GM10248 (cell line): ENCODE measurements at regions not wholly inside any gene's neighbourhood (a gene's known extent, or its start where the extent isn't known, plus 50 kb on each side); places are given as distances from the start of the nearest gene placed in this dataset.
"Not testable (repeated sequence)": the region's sequence is repeated elsewhere in the genome, so short reads cannot be mapped to it uniquely, and the experiment has no call there.

ENCODE experiments used
- CTCF ChIA-PET: fragments of 300-600 bp; sonication (Branson Sonifier 250); formaldehyde crosslinking; extraction: SDS; loops from one replicate; lab custom pipeline; 2021; ENCODE audit warnings: antibody characterized with exemption; lab: Yijun Ruan, JAX
- POLR2A ChIA-PET: fragments of 350-650 bp; sonication (Branson Sonifier 250); formaldehyde crosslinking; extraction: SDS; loops from one replicate; lab custom pipeline; 2020; ENCODE audit warnings: antibody characterized with exemption; lab: Yijun Ruan, JAX
- DNase-seq: peaks from one replicate; pipeline ENCODE4 v3.0.0; 2012; ENCODE audit errors: extremely low spot score
- CTCF ChIP-seq: IDR thresholded peaks from 2 replicates; pipeline ENCODE4 v1.5.1; 2012; ENCODE audit warnings: mild to moderate bottlenecking, low read depth; ENCODE audit errors: extremely low read depth, missing control alignments, control extremely low read depth

GRCh38 chr10:53209944-53210611, 437.5 kb upstream of the MBL2 start:
- CTCF ChIA-PET = interaction anchor here (0.8 to 2.4 kb wide), 4 partner anchors 9 to 26 kb away, joined by 3 to 6 read pairs (median 3); no protein-coding TSS in a partner anchor
- POLR2A ChIA-PET = no interaction called here
- TF ChIP-seq CTCF = no peak
- no peak for DNase-seq

GRCh38 chr10:53183733-53184132, 411.1 kb upstream of the MBL2 start:
- CTCF ChIA-PET = interaction anchor here (1.0 to 1.1 kb wide), 2 partner anchors 24 to 26 kb away, joined by 3 read pairs; no protein-coding TSS in a partner anchor
- no peak for TF ChIP-seq CTCF
- no peak for DNase-seq
- POLR2A ChIA-PET = no interaction called here

GRCh38 chr10:53177468-53177867, 404.9 kb upstream of the MBL2 start:
- ChIA-PET POLR2A (no interaction called here), CTCF (no interaction called here)
- no peak for DNase-seq
- no peak for TF ChIP-seq CTCF

DNA sequence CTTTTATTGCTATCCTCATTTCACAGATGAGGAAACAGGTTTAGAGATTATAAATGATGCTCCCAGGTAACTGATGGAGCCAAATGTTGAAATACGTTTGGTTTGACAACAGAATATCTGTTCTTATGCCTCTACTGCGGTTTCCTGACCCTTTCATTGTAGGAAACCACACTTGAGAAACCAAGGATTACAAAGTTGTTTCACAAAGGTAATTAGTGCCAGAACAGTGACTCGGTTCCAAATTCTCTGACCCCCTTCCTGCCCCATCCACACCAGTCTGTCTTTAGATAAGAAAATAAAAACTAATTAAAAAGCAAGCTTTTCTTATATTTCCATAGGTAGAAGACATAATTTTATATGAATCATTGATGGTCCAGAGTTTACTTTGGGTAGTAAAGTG, 393.7 kb upstream of the MBL2 start:
- no peak for TF ChIP-seq CTCF
- DNase-seq = no peak
- ChIA-PET POLR2A (no interaction called here), CTCF (interaction anchor here (1.0 to 1.5 kb wide), 2 partner anchors 14 to 35 kb away, joined by 3 read pairs; no protein-coding TSS in a partner anchor)

DNA sequence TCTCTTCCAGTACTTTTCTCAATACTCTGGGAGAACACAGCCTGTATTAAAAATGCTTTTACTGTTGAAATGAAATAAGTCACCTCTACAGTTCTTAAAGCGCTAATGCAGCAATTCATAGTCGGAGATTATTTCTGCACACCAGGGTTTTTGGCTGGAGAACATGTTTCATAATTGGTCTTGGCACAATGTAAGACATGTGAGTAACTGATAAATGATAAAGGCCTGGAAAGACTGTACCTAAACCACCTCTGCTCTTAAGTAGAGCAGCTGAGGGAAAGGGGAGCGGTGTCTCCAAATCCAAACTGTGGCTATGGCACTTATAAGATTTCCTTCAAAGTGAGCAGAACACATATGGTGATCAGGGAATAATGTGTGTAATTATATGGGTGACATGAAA, 390.3 kb upstream of the MBL2 start:
- DNase-seq = no peak
- ChIA-PET POLR2A (no interaction called here), CTCF (no interaction called here)
- TF ChIP-seq CTCF = no peak

- no peak for TF ChIP-seq CTCF
- ChIA-PET POLR2A (no interaction called here), CTCF (no interaction called here)
These were observed 388.6 kb upstream of the MBL2 start for GRCh38 chr10:53161231-53161630.

DNA sequence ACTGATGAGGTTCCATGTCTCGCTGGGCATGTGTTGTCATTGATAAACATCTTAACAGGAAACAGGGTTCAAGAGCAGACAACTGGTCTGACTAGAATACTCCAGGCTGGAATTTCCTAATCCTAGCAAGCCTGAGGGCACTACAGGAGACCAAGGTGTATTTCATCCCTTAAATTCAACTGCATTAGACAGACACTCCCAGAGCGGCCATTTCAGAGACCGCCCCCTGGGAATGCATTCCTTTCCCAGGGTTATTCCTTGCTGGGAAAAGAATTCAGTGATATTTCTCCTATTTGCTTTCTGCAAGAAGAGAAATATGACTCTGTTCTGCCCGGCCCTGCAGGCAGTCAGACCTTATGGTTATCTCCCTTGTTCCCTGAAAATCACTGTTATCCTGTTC, 383.1 kb upstream of the MBL2 start:
- CTCF ChIA-PET, POLR2A ChIA-PET, DNase-seq: not testable (repeated sequence)

More at GRCh38 chr10:53161231-53161630, 388.6 kb upstream of the MBL2 start:
- no peak for DNase-seq
